Peyer's patch (tissue), 4 donors: ENCODE measurements at regions not wholly inside any gene's neighbourhood (a gene's known extent, or its start where the extent isn't known, plus 50 kb on each side); places are given as distances from the start of the nearest gene placed in this dataset.

Experiments used
- CTCF ChIP-seq, 6 experiments: fragments of 450-650 bp in 4 of 6; fragments of 200-600 bp in 2 of 6; sonication (generic) in 1 of 6; IDR thresholded peaks; one replicate each; pipeline ENCODE4 v1.5.1; 2017 to 2019; ENCODE audit warnings: antibody characterized with exemption in 6 of 6, mild to moderate bottlenecking in 3 of 6, moderate library complexity in 1 of 6
- POLR2A ChIP-seq, 2 donors: fragments of 450-650 bp; IDR thresholded peaks; one replicate each; pipeline ENCODE4 v1.5.1; 2017; ENCODE audit warnings: antibody characterized with exemption in 2 of 2, mild to moderate bottlenecking in 2 of 2, moderate library complexity in 2 of 2

- TF ChIP-seq CTCF (IDR thresholded peaks at IDR 0.05), result no peak
- TF ChIP-seq POLR2A (IDR thresholded peaks at IDR 0.05), result no peak
These were observed 1342.2 kb downstream of the BRD1 start for GRCh38 chr22:48485149-48486133.
